ENCODE measurements at regions not wholly inside any gene's neighbourhood (a gene's known extent, or its start where the extent isn't known, plus 50 kb on each side); places are given as distances from the start of the nearest gene placed in this dataset.

DNA sequence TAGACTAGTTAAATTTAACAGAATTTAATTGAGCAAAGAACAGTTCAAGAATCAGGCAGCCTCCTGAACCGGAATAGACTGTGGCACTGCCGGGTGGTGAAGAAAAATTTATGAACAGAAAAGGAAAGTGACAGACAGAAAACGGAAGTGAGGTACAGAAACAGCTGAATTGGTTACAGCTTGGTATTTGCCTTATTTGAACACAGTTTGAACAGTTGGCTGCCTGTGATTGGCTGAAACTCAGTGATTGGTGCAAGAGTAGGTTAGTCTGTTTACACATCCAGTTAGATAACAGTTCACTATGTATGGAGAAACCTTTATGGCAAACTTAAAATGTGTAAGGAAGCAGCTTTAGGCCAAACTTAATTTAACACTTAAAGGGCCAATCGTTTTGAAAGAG is 116.0 kb upstream of the CITED2 start:
- no peak for DNase-seq (ENCODE audit: low read depth)
- H3K4me3 ChIP-seq (ENCODE audit: low read depth, low read length): no peak overlapping the region
- in situ Hi-C loops (cut with HindIII; ENCODE audit: low sequenced_read_pairs): no loop called here
- TF ChIP-seq, protein P1, sequence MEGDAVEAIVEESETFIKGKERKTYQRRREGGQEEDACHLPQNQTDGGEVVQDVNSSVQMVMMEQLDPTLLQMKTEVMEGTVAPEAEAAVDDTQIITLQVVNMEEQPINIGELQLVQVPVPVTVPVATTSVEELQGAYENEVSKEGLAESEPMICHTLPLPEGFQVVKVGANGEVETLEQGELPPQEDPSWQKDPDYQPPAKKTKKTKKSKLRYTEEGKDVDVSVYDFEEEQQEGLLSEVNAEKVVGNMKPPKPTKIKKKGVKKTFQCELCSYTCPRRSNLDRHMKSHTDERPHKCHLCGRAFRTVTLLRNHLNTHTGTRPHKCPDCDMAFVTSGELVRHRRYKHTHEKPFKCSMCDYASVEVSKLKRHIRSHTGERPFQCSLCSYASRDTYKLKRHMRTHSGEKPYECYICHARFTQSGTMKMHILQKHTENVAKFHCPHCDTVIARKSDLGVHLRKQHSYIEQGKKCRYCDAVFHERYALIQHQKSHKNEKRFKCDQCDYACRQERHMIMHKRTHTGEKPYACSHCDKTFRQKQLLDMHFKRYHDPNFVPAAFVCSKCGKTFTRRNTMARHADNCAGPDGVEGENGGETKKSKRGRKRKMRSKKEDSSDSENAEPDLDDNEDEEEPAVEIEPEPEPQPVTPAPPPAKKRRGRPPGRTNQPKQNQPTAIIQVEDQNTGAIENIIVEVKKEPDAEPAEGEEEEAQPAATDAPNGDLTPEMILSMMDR (IDR thresholded peaks at IDR 0.05; ENCODE audit: low read depth, low read length, missing control alignments): no peak

DNA sequence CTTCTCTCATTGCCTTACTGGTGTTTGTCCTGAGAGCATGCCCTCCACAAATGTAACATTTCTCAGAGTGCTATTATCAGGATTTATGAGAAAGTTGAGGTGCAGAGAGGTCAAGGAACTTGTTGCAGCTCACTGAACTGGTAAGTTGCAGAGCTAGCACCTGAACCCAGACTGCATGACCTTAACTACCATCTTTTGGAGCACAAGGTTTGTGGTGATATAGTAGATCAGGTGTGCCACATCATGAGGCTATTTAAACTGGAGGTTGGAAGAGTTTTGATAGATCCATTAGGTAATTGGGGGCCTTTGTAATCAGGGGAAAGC is 112.0 kb upstream of the CITED2 start:
- in situ Hi-C loops (cut with HindIII; ENCODE audit: low sequenced_read_pairs): no loop called here
- no peak overlapping the region for H3K4me3 ChIP-seq (ENCODE audit: low read depth, low read length)
- TF ChIP-seq, protein P1 (IDR thresholded peaks at IDR 0.05; ENCODE audit: low read depth, low read length, missing control alignments): no peak
- DNase-seq (ENCODE audit: low read depth): no peak

GRCh38 chr6:139485742-139486475 is 111.5 kb upstream of the CITED2 start:
- TF ChIP-seq, protein P1 (IDR thresholded peaks at IDR 0.05; ENCODE audit: low read depth, low read length, missing control alignments): no peak
- no peak overlapping the region for H3K4me3 ChIP-seq (ENCODE audit: low read depth, low read length)
- in situ Hi-C loops (cut with HindIII; ENCODE audit: low sequenced_read_pairs): no loop called here
- no peak for DNase-seq (ENCODE audit: low read depth)

GRCh38 chr6:139485185-139485584 is 110.7 kb upstream of the CITED2 start:
- no peak for DNase-seq (ENCODE audit: low read depth)
- TF ChIP-seq, protein P1 (IDR thresholded peaks at IDR 0.05; ENCODE audit: low read depth, low read length, missing control alignments): no peak
- in situ Hi-C loops (cut with HindIII; ENCODE audit: low sequenced_read_pairs): no loop called here
- H3K4me3 ChIP-seq (ENCODE audit: low read depth, low read length): no peak overlapping the region

GRCh38 chr6:139483079-139483478 is 108.6 kb upstream of the CITED2 start:
- TF ChIP-seq, protein P1 (IDR thresholded peaks at IDR 0.05; ENCODE audit: low read depth, low read length, missing control alignments): no peak
- no peak overlapping the region for H3K4me3 ChIP-seq (ENCODE audit: low read depth, low read length)
- DNase-seq (ENCODE audit: low read depth): no peak
- in situ Hi-C loops (cut with HindIII; ENCODE audit: low sequenced_read_pairs): no loop called here

DNA sequence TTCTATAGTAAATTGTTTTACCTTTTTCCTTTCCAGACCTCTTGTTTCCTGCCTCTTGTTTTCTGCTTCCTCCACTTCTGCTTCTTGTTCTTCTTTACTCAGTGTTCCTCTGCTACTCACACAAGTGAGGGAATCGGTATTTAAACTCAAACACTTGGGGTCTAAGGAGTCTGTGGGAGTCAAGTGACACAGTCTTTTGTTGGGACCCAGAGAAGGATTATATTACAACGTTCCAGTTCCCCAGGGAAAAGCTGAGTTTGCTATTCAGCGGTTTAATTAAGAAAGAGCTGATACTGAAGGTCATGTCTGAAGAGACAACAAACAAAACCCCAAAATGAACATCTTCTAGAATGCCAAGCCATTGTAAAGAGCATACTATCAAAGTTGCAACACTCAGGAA is 107.8 kb upstream of the CITED2 start:
- in situ Hi-C loops (cut with HindIII; ENCODE audit: low sequenced_read_pairs): no loop called here
- H3K4me3 ChIP-seq (ENCODE audit: low read depth, low read length): no peak overlapping the region
- no peak for DNase-seq (ENCODE audit: low read depth)
- TF ChIP-seq, protein P1 (IDR thresholded peaks at IDR 0.05; ENCODE audit: low read depth, low read length, missing control alignments): no peak
